GM12878 (cell line): ENCODE measurements at regions not wholly inside any gene's neighbourhood (a gene's known extent, or its start where the extent isn't known, plus 50 kb on each side); places are given as distances from the start of the nearest gene placed in this dataset.

Experiments
- ATAC-seq: fragments of 200-7000 bp; cut with Tn5 transposase; 3 replicates; pipeline ENCODE4 v1.9.1; 2020; ENCODE audit warnings: mild to moderate bottlenecking, moderate library complexity
- BruUV-seq: library from RNA; stranded (reverse); fragments of 400-500 nt; replicated peaks from 2 replicates; lab custom pipeline; 2021; lab: Mats Ljungman, UMichigan
- CTCF ChIA-PET: fragments of 300-600 bp; sonication (Branson Sonifier 250); formaldehyde crosslinking; extraction: SDS; loops from one replicate; lab custom pipeline; 2021; ENCODE audit warnings: inconsistent platforms; lab: Yijun Ruan, JAX
- POLR2A ChIA-PET: fragments of 350-600 bp; formaldehyde crosslinking; extraction: SDS; loops from one replicate; lab custom pipeline; 2021; ENCODE audit warnings: inconsistent platforms; lab: Charles Lee
- RAD21 ChIA-PET: fragments of 300-600 bp; sonication (Branson Sonifier 250); formaldehyde crosslinking; loops from one replicate; lab custom pipeline; 2023; ENCODE audit warnings: antibody characterized with exemption; ENCODE audit not compliant: unreplicated experiment; lab: Charles Lee
- SMC1A ChIA-PET: fragments of 300-600 bp; sonication (Branson Sonifier 250); formaldehyde crosslinking; loops from one replicate; lab custom pipeline; 2023; ENCODE audit not compliant: unreplicated experiment, uncharacterized antibody; lab: Charles Lee
- DNase-seq: peaks from one replicate; pipeline ENCODE4 v3.0.0-alpha.2; 2011; ENCODE audit warnings: low read depth, low spot score
- FAIRE-seq: peaks from 3 replicates; lab custom pipeline; 2011; peaks lifted over from hg19 to GRCh38; lab: Jason Lieb, UNC
- H2AFZ ChIP-seq: 2 replicates; pipeline ENCODE4 v1.6.0; 2011; ENCODE audit warnings: low read depth, low read length, control low read depth; ENCODE audit not compliant: control insufficient read depth
- H3K27ac ChIP-seq: 2 replicates; pipeline ENCODE4 v1.5.1; 2011; ENCODE audit warnings: control low read depth; ENCODE audit not compliant: control insufficient read depth, insufficient read depth
- H3K27me3 ChIP-seq, 2 experiments: replicated peaks in 1 of 2; 2 replicates each; pipeline versions ENCODE4 v1.6.0 to v1.6.1; 2011; ENCODE audit warnings: low read length in 1 of 2; ENCODE audit not compliant: control insufficient read depth in 2 of 2, insufficient read depth in 2 of 2
- H3K36me3 ChIP-seq, 2 experiments: 2 replicates each; pipeline ENCODE4 v1.5.1; 2011; ENCODE audit warnings: low read length in 1 of 2; ENCODE audit not compliant: control insufficient read depth in 2 of 2, insufficient read depth in 2 of 2
- H3K4me1 ChIP-seq: 2 replicates; pipeline ENCODE4 v1.6.1; 2011; ENCODE audit warnings: mild to moderate bottlenecking, low read length, moderate library complexity, mixed read lengths; ENCODE audit not compliant: control insufficient read depth, insufficient read depth
- H3K4me2 ChIP-seq: 2 replicates; pipeline ENCODE4 v1.6.0; 2011; ENCODE audit warnings: control low read depth; ENCODE audit not compliant: control insufficient read depth, insufficient read depth
- H3K4me3 ChIP-seq: fragments of 200-600 bp; sonication (generic); 2 replicates; pipeline ENCODE4 v1.5.1; 2016
- H3K79me2 ChIP-seq: 2 replicates; pipeline ENCODE4 v1.6.0; 2011; ENCODE audit warnings: low read length; ENCODE audit not compliant: control insufficient read depth, insufficient read depth
- H3K9ac ChIP-seq: 2 replicates; pipeline ENCODE4 v1.8.0; 2011; ENCODE audit warnings: low read length, control low read depth, mixed read lengths; ENCODE audit not compliant: control insufficient read depth, insufficient read depth
- H3K9me3 ChIP-seq: replicated peaks from 3 replicates; pipeline ENCODE4 v1.5.1; 2011; ENCODE audit warnings: mild to moderate bottlenecking, low read length; ENCODE audit not compliant: control insufficient read depth, insufficient read depth
- H4K20me1 ChIP-seq: 2 replicates; pipeline ENCODE4 v1.6.0; 2011; ENCODE audit not compliant: control insufficient read depth, insufficient read depth
- BHLHE40 ChIP-seq, 2 experiments: fragments of 450-650 bp in 1 of 2; IDR thresholded peaks; 2 replicates each; pipeline ENCODE4 v1.6.1; 2011 to 2017; ENCODE audit warnings: low read depth in 2 of 2, borderline replicate concordance in 1 of 2, improper control_type of control experiment in 1 of 2, low read length in 1 of 2, mild to moderate bottlenecking in 1 of 2
- BMI1 ChIP-seq: fragments of 450-650 bp; IDR thresholded peaks from 2 replicates; pipeline ENCODE4 v1.6.1; 2016; ENCODE audit warnings: mild to moderate bottlenecking, moderate library complexity, borderline replicate concordance
- CBX3 ChIP-seq: fragments of 200-600 bp; sonication (generic); IDR thresholded peaks from 2 replicates; pipeline ENCODE4 v1.6.1; 2016; ENCODE audit warnings: low read depth, borderline replicate concordance
- CHD4 ChIP-seq: fragments of 200-600 bp; sonication (generic); IDR thresholded peaks from 2 replicates; pipeline ENCODE4 v1.6.1; 2016; ENCODE audit warnings: mild to moderate bottlenecking
- DPF2 ChIP-seq: fragments of 450-650 bp; IDR thresholded peaks from 2 replicates; pipeline ENCODE4 v1.6.1; 2017; ENCODE audit warnings: mild to moderate bottlenecking
- EP300 ChIP-seq, 2 experiments: fragments of 150-350 bp in 1 of 2; IDR thresholded peaks; 2 replicates each; pipeline ENCODE4 v1.6.1; 2011 to 2012; ENCODE audit warnings: low read depth in 2 of 2, low read length in 2 of 2, borderline replicate concordance in 1 of 2, improper control_type of control experiment in 1 of 2, inconsistent platforms in 1 of 2; ENCODE audit not compliant: control insufficient read depth in 1 of 2
- ESRRA ChIP-seq: IDR thresholded peaks from 2 replicates; pipeline ENCODE4 v1.6.1; 2012; ENCODE audit warnings: mild to moderate bottlenecking, low read length, improper control_type of control experiment
- GATAD2B ChIP-seq: fragments of 450-650 bp; conservative IDR thresholded peaks from 2 replicates; pipeline ENCODE4 v1.6.1; 2017; ENCODE audit warnings: low read depth, mild to moderate bottlenecking, moderate library complexity
- HCFC1 ChIP-seq: fragments of 150-350 bp; IDR thresholded peaks from 2 replicates; pipeline ENCODE4 v1.6.1; 2014; ENCODE audit warnings: low read length
- IKZF2 ChIP-seq, 2 experiments: fragments of 450-650 bp; IDR thresholded peaks; 2 replicates each; pipeline ENCODE4 v1.6.1; 2017; ENCODE audit warnings: mild to moderate bottlenecking in 2 of 2, moderate library complexity in 2 of 2
- MTA3 ChIP-seq: IDR thresholded peaks from 2 replicates; pipeline ENCODE4 v1.6.1; 2012; ENCODE audit warnings: low read length, inconsistent platforms, borderline replicate concordance
- PBX3 ChIP-seq: IDR thresholded peaks from 2 replicates; pipeline ENCODE4 v1.6.1; 2011; ENCODE audit warnings: mild to moderate bottlenecking, low read depth, low read length, moderate library complexity; ENCODE audit not compliant: insufficient replicate concordance
- RB1 ChIP-seq: fragments of 450-650 bp; formaldehyde crosslinking; IDR thresholded peaks from 2 replicates; pipeline ENCODE4 v1.6.1; 2017; ENCODE audit warnings: mild to moderate bottlenecking, borderline replicate concordance
- SREBF1 ChIP-seq: IDR thresholded peaks from 2 replicates; pipeline ENCODE4 v1.6.1; 2012; ENCODE audit warnings: mild to moderate bottlenecking, low read length
- TARDBP ChIP-seq: IDR thresholded peaks from 2 replicates; pipeline ENCODE4 v1.6.1; 2016; ENCODE audit warnings: borderline replicate concordance
- TCF3 ChIP-seq: IDR thresholded peaks from 2 replicates; pipeline ENCODE4 v1.6.1; 2012; ENCODE audit warnings: low read depth, mild to moderate bottlenecking, low read length, borderline replicate concordance; ENCODE audit not compliant: insufficient read depth
- ZBTB40 ChIP-seq: fragments of 450-650 bp; IDR thresholded peaks from 2 replicates; pipeline ENCODE4 v1.6.1; 2016; ENCODE audit warnings: mild to moderate bottlenecking, moderate library complexity, borderline replicate concordance
- ZNF384 ChIP-seq: IDR thresholded peaks from 2 replicates; pipeline ENCODE4 v1.6.1; 2012; ENCODE audit warnings: low read depth, mild to moderate bottlenecking, low read length, improper control_type of control experiment, borderline replicate concordance
- WGBS: methylation state at CpG from one replicate; pipeline ENCODE4 v1.1.6; 2016; ENCODE audit warnings: low lambda C conversion rate; ENCODE audit not compliant: insufficient replicate concordance, insufficient coverage; ENCODE audit errors: missing lambda C conversion rate; 5-methylcytosine and 5-hydroxymethylcytosine counted together
- in situ Hi-C: fragments of 300-500 bp; cut with MboI; formaldehyde crosslinking; loops from 9 replicates; pipeline ENCODE4 v1.14.3; 2018; ENCODE audit warnings: mixed read lengths
- intact Hi-C: fragments of 100-400 bp; cut with micrococcal nuclease; formaldehyde crosslinking; loops from one replicate; pipeline ENCODE4 v1.14.2; 2022; ENCODE audit not compliant: unreplicated experiment

GRCh38 chr6:22219925-22220324 lies 76.9 kb downstream of the PRL start:
- TF ChIP-seq BMI1 = no peak
- TF ChIP-seq IKZF2 (IDR thresholded peaks at IDR 0.05) = no peak
- no peak for TF ChIP-seq EP300 (IDR thresholded peaks at IDR 0.05; ENCODE audit: borderline replicate concordance in 1 of 2, control insufficient read depth in 1 of 2, low read depth in 2 of 2, low read length in 2 of 2)
- TF ChIP-seq RB1 = no peak
- no peak for TF ChIP-seq ZNF384
- no peak for TF ChIP-seq GATAD2B
- no peak for TF ChIP-seq SREBF1
- TF ChIP-seq ESRRA = no peak
- TF ChIP-seq ZBTB40 = no peak
- no peak for TF ChIP-seq DPF2
- TF ChIP-seq MTA3 = no peak
- TF ChIP-seq HCFC1 = no peak
- TF ChIP-seq TARDBP = no peak
- no peak for TF ChIP-seq BHLHE40 (IDR thresholded peaks at IDR 0.05; ENCODE audit: borderline replicate concordance in 1 of 2, low read depth in 2 of 2, low read length in 1 of 2)
- TF ChIP-seq CBX3 = no peak
- TF ChIP-seq TCF3 = no peak
- no peak for TF ChIP-seq CHD4
- TF ChIP-seq PBX3 = no peak
- TF ChIP-seq, all 136 proteins: peak for 0
- intact Hi-C loops = no loop called here
- SMC1A ChIA-PET = interaction anchor here (0.7 kb wide), 1 partner anchor 387 kb away, joined by 3 read pairs; no protein-coding TSS in a partner anchor
- BruUV-seq = no TSS peak
- 48% methylated on average over 6 of the region's 6 CpGs for WGBS
- no peak overlapping the region for H2AFZ ChIP-seq
- H3K4me1 ChIP-seq = no peaks in the 10 kb centered on the region
- H4K20me1 ChIP-seq = no peaks in the 10 kb centered on the region
- no peaks in the 10 kb centered on the region for H3K36me3 ChIP-seq
- RAD21 ChIA-PET = no interaction called here
- no peak for FAIRE-seq
- H3K9me3 ChIP-seq = no peaks in the 10 kb centered on the region
- H3K4me3 ChIP-seq = no peak overlapping the region
- H3K27ac ChIP-seq = no peak overlapping the region
- H3K4me2 ChIP-seq = no peak overlapping the region
- in situ Hi-C loops = no loop called here
- POLR2A ChIA-PET = no interaction called here
- CTCF ChIA-PET = no interaction called here
- H3K79me2 ChIP-seq = no peaks in the 10 kb centered on the region
- H3K27me3 ChIP-seq = no peaks in the 10 kb centered on the region
- ATAC-seq = no peak
- no peak for DNase-seq
- no peak overlapping the region for H3K9ac ChIP-seq
